H9 (cell line): ENCODE measurements at regions not wholly inside any gene's neighbourhood (a gene's known extent, or its start where the extent isn't known, plus 50 kb on each side); places are given as distances from the start of the nearest gene placed in this dataset.

Experiments used
- DNase-seq: peaks from one replicate; pipeline ENCODE4 v3.0.0-alpha.2; 2017
- H2AFZ ChIP-seq: one replicate; pipeline ENCODE4 v1.6.1; 2013; ENCODE audit warnings: mild to moderate bottlenecking, low read length, control low read depth, moderate library complexity
- H2AK5ac ChIP-seq: 2 replicates; pipeline ENCODE4 v1.6.1; 2013; ENCODE audit warnings: low read length, control low read depth, mixed read lengths; ENCODE audit not compliant: insufficient read length
- H2BK120ac ChIP-seq: one replicate; pipeline ENCODE4 v1.6.1; 2013; ENCODE audit warnings: low read depth, mild to moderate bottlenecking, low read length, control low read depth, inconsistent platforms; ENCODE audit not compliant: poor library complexity, severe bottlenecking
- H2BK12ac ChIP-seq: 2 replicates; pipeline ENCODE4 v1.6.1; 2013; ENCODE audit warnings: low read length, control low read depth, mixed read lengths, low read depth; ENCODE audit not compliant: insufficient read length
- H2BK15ac ChIP-seq: 2 replicates; pipeline ENCODE4 v1.6.1; 2013; ENCODE audit warnings: low read depth, low read length, control low read depth
- H2BK20ac ChIP-seq: one replicate; pipeline ENCODE4 v1.6.1; 2013; ENCODE audit warnings: low read depth, mild to moderate bottlenecking, low read length, control low read depth, inconsistent platforms; ENCODE audit not compliant: poor library complexity, severe bottlenecking
- H2BK5ac ChIP-seq: 2 replicates; pipeline ENCODE4 v1.6.1; 2013; ENCODE audit warnings: low read length, control low read depth, mixed read lengths; ENCODE audit not compliant: insufficient read length
- H3K14ac ChIP-seq: 2 replicates; pipeline ENCODE4 v1.6.1; 2013; ENCODE audit warnings: low read length, control low read depth; ENCODE audit not compliant: insufficient read depth
- H3K18ac ChIP-seq: 2 replicates; pipeline ENCODE4 v1.6.1; 2013; ENCODE audit warnings: low read depth, mild to moderate bottlenecking, mixed read lengths, low read length, control low read depth; ENCODE audit not compliant: insufficient read length
- H3K23ac ChIP-seq: 2 replicates; pipeline ENCODE4 v1.6.1; 2013; ENCODE audit warnings: low read length, control low read depth, mixed read lengths, low read depth; ENCODE audit not compliant: insufficient read length
- H3K23me2 ChIP-seq: 2 replicates; pipeline ENCODE4 v1.6.1; 2013; ENCODE audit warnings: low read depth, mild to moderate bottlenecking, mixed read lengths, low read length, control low read depth; ENCODE audit not compliant: insufficient read length, poor library complexity, severe bottlenecking
- H3K27ac ChIP-seq: 2 replicates; pipeline ENCODE4 v1.5.1; 2013; ENCODE audit warnings: low read length, control low read depth, mixed read lengths, low read depth; ENCODE audit not compliant: insufficient read length
- H3K27me3 ChIP-seq: 2 replicates; pipeline ENCODE4 v1.6.1; 2013; ENCODE audit warnings: low read length, control low read depth, inconsistent platforms; ENCODE audit not compliant: insufficient read depth
- H3K4ac ChIP-seq: 2 replicates; pipeline ENCODE4 v1.6.1; 2013; ENCODE audit warnings: low read depth, mild to moderate bottlenecking, control low read depth, inconsistent platforms, low read length, moderate library complexity
- H3K4me1 ChIP-seq: 2 replicates; pipeline ENCODE4 v1.6.1; 2013; ENCODE audit warnings: low read length, control low read depth, inconsistent platforms; ENCODE audit not compliant: insufficient read depth
- H3K4me2 ChIP-seq: 2 replicates; pipeline ENCODE4 v1.6.1; 2013; ENCODE audit warnings: low read length, control low read depth, mixed read lengths; ENCODE audit not compliant: insufficient read length, insufficient read depth
- H3K56ac ChIP-seq: 2 replicates; pipeline ENCODE4 v1.6.1; 2013; ENCODE audit warnings: low read depth, mild to moderate bottlenecking, mixed read lengths, low read length, control low read depth; ENCODE audit not compliant: insufficient read length
- H3K79me1 ChIP-seq: 2 replicates; pipeline ENCODE4 v1.6.1; 2013; ENCODE audit warnings: low read depth, mild to moderate bottlenecking, moderate library complexity, low read length, control low read depth, inconsistent platforms; ENCODE audit not compliant: insufficient read depth, poor library complexity, severe bottlenecking
- H3K79me2 ChIP-seq: 2 replicates; pipeline ENCODE4 v1.6.1; 2013; ENCODE audit warnings: low read length, control low read depth, inconsistent platforms; ENCODE audit not compliant: insufficient read depth
- H3K9ac ChIP-seq: 2 replicates; pipeline ENCODE4 v1.6.1; 2013; ENCODE audit warnings: low read length, control low read depth, mixed read lengths; ENCODE audit not compliant: insufficient read length; ENCODE audit errors: extremely low read depth
- H3K9me3 ChIP-seq: one replicate; pipeline ENCODE4 v1.6.1; 2013; ENCODE audit warnings: low read depth, low read length, inconsistent platforms; ENCODE audit not compliant: control insufficient read depth
- H3T11ph ChIP-seq: one replicate; pipeline ENCODE4 v1.6.1; 2013; ENCODE audit warnings: mild to moderate bottlenecking, low read length, control low read depth, inconsistent platforms
- H4K20me1 ChIP-seq: one replicate; pipeline ENCODE4 v1.6.1; 2013; ENCODE audit not compliant: control insufficient read depth, insufficient read length, insufficient read depth
- H4K5ac ChIP-seq: 2 replicates; pipeline ENCODE4 v1.6.1; 2013; ENCODE audit warnings: low read depth, mild to moderate bottlenecking, mixed read lengths, low read length, control low read depth; ENCODE audit not compliant: insufficient read length
- H4K8ac ChIP-seq: replicated peaks from 2 replicates; pipeline ENCODE4 v1.6.1; 2013; ENCODE audit warnings: low read length, control low read depth, mixed read lengths, low read depth; ENCODE audit not compliant: insufficient read length
- H4K91ac ChIP-seq: 2 replicates; pipeline ENCODE4 v1.6.1; 2013; ENCODE audit warnings: low read depth, mild to moderate bottlenecking, moderate library complexity, mixed read lengths, low read length, control low read depth; ENCODE audit not compliant: insufficient read length
- H3K27ac Mint-ChIP-seq, 3 experiments: 2 replicates in 2 of 3; 3 replicates in 1 of 3; pipeline ENCODE4 v1.8.0; 2020 to 2021; ENCODE audit warnings: mixed read lengths in 3 of 3, mild to moderate bottlenecking in 1 of 3, moderate library complexity in 1 of 3
- H3K27me3 Mint-ChIP-seq: 2 replicates; pipeline ENCODE4 v1.8.0; 2021; ENCODE audit warnings: low read depth, mild to moderate bottlenecking, moderate library complexity, mixed read lengths
- H3K36me3 Mint-ChIP-seq, 3 experiments: 2 replicates in 2 of 3; 3 replicates in 1 of 3; pipeline ENCODE4 v1.8.0; 2020 to 2021; ENCODE audit warnings: low read depth in 3 of 3, mixed read lengths in 3 of 3; ENCODE audit not compliant: insufficient read depth in 1 of 3
- H3K4me1 Mint-ChIP-seq, 2 experiments: 2 replicates each; pipeline ENCODE4 v1.8.0; 2020; ENCODE audit warnings: mixed read lengths in 2 of 2
- H3K4me3 Mint-ChIP-seq, 2 experiments: 2 replicates in 1 of 2; 3 replicates in 1 of 2; pipeline ENCODE4 v1.8.0; 2020 to 2021; ENCODE audit warnings: mild to moderate bottlenecking in 2 of 2, mixed read lengths in 2 of 2, moderate library complexity in 1 of 2
- H3K9me3 Mint-ChIP-seq, 2 experiments: 2 replicates in 1 of 2; 3 replicates in 1 of 2; pipeline ENCODE4 v1.8.0; 2020; ENCODE audit warnings: mild to moderate bottlenecking in 2 of 2, mixed read lengths in 2 of 2, moderate library complexity in 1 of 2
- WGBS: extraction: QIAGEN DNeasy Blood & Tissue Kit; methylation state at CpG from one replicate; pipeline ENCODE4 v1.1.7; 2013; ENCODE audit warnings: missing lambda C conversion rate, low lambda C conversion rate, mixed read lengths; ENCODE audit not compliant: insufficient read length; ENCODE audit errors: extremely low coverage; 5-methylcytosine and 5-hydroxymethylcytosine counted together
- TF ChIP-seq, protein P1 (sequence below): fragments of 200-600 bp; sonication (generic); conservative IDR thresholded peaks from 3 replicates; pipeline ENCODE4 v1.8.0; 2021; ENCODE audit warnings: antibody characterized with exemption, mild to moderate bottlenecking

DNA sequence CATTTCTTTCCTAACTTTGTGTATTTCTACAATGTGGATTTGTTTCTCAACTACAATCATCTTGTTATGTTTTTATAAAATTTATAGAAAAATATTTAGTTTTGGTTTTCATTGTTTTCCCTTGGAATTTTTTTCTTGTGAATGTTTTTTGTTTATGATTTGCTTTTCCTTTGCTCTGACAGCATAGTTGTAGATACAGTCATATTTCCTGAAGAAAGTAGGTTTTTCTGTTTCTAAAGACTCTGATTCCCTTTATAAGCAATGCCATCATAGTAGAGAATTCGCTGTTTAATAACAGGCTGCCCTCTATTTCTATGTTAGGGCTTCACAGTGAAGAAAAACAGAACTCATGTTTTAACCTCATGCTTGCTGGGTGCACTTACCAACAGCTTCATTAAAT lies 482.3 kb downstream of the ZBBX start:
- Histone ChIP-seq H2AK5ac (no peak overlapping the region), H2BK15ac (no peak overlapping the region), H3K27me3 (no peaks in the 10 kb centered on the region), H3T11ph (no peak overlapping the region), H4K5ac (no peak overlapping the region), H2BK120ac (no peak overlapping the region), H4K91ac (no peak overlapping the region), H3K18ac (no peak overlapping the region), H3K79me2 (no peaks in the 10 kb centered on the region), H2BK12ac (no peak overlapping the region), H3K9me3 (no peaks in the 10 kb centered on the region), H2BK20ac (no peak overlapping the region), H3K14ac (no peak overlapping the region), H3K4ac (no peak overlapping the region), H2AFZ (no peak overlapping the region), H3K4me2 (no peak overlapping the region), H3K9ac (no peak overlapping the region), H3K23me2 (no peaks in the 10 kb centered on the region), H3K79me1 (no peaks in the 10 kb centered on the region), H4K8ac (no peak overlapping the region), H3K56ac (no peak overlapping the region), H3K27ac (no peak overlapping the region), H3K23ac (no peak overlapping the region), H4K20me1 (no peaks in the 10 kb centered on the region), H2BK5ac (no peak overlapping the region), H3K4me1 (no peaks in the 10 kb centered on the region)
- WGBS: no CpG with 5 or more reads among the region's 1 CpG
- H3K4me1 Mint-ChIP-seq: no peaks in the 10 kb centered on the region
- H3K27me3 Mint-ChIP-seq: no peaks in the 10 kb centered on the region
- TF ChIP-seq, protein P1, sequence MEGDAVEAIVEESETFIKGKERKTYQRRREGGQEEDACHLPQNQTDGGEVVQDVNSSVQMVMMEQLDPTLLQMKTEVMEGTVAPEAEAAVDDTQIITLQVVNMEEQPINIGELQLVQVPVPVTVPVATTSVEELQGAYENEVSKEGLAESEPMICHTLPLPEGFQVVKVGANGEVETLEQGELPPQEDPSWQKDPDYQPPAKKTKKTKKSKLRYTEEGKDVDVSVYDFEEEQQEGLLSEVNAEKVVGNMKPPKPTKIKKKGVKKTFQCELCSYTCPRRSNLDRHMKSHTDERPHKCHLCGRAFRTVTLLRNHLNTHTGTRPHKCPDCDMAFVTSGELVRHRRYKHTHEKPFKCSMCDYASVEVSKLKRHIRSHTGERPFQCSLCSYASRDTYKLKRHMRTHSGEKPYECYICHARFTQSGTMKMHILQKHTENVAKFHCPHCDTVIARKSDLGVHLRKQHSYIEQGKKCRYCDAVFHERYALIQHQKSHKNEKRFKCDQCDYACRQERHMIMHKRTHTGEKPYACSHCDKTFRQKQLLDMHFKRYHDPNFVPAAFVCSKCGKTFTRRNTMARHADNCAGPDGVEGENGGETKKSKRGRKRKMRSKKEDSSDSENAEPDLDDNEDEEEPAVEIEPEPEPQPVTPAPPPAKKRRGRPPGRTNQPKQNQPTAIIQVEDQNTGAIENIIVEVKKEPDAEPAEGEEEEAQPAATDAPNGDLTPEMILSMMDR: no peak
- no peak for DNase-seq
- no peak overlapping the region for H3K4me3 Mint-ChIP-seq
- no peaks in the 10 kb centered on the region for H3K9me3 Mint-ChIP-seq
- H3K27ac Mint-ChIP-seq: no peak overlapping the region
- no peaks in the 10 kb centered on the region for H3K36me3 Mint-ChIP-seq
